Uterus (tissue), 3 donors: ENCODE measurements at regions not wholly inside any gene's neighbourhood (a gene's known extent, or its start where the extent isn't known, plus 50 kb on each side); places are given as distances from the start of the nearest gene placed in this dataset.
"Not testable (repeated sequence)": the region's sequence is repeated elsewhere in the genome, so short reads cannot be mapped to it uniquely, and the experiment has no call there.

Experiments
- DNase-seq, 2 donors: peaks; one replicate each; pipeline ENCODE4 v3.0.0-alpha.2; 2019 to 2020
- H3K27ac ChIP-seq, 2 donors: fragments of 200-600 bp; sonication (generic); 1 replicate in 1 of 2; 2 replicates in 1 of 2; pipeline ENCODE4 v1.5.1; 2016 to 2018
- H3K27me3 ChIP-seq, 2 donors: fragments of 200-600 bp; sonication (generic); one replicate each; pipeline ENCODE4 v1.5.1; 2018 to 2019; ENCODE audit warnings: control low read depth in 1 of 2
- H3K36me3 ChIP-seq, 2 donors: fragments of 200-600 bp; sonication (generic); one replicate each; pipeline ENCODE4 v1.5.1; 2019; ENCODE audit warnings: control low read depth in 1 of 2
- H3K4me1 ChIP-seq, 2 donors: fragments of 200-600 bp; sonication (generic); one replicate each; pipeline ENCODE4 v1.5.1; 2018 to 2019; ENCODE audit warnings: control low read depth in 1 of 2
- H3K4me3 ChIP-seq, 2 donors: fragments of 200-600 bp; sonication (generic); 1 replicate in 1 of 2; 2 replicates in 1 of 2; pipeline ENCODE4 v1.5.1; 2018 to 2019; ENCODE audit warnings: mild to moderate bottlenecking in 1 of 2
- H3K9me3 ChIP-seq, 2 donors: fragments of 200-600 bp; sonication (generic); one replicate each; pipeline ENCODE4 v1.5.1; 2019; ENCODE audit warnings: control low read depth in 1 of 2
- POLR2A ChIP-seq, 2 donors: fragments of 450-650 bp; IDR thresholded peaks; one replicate each; pipeline ENCODE4 v1.6.1; 2016; ENCODE audit warnings: antibody characterized with exemption in 2 of 2, mild to moderate bottlenecking in 1 of 2, moderate library complexity in 1 of 2
- intact Hi-C: fragments of 100-400 bp; cut with DNase I; formaldehyde crosslinking; loops from one replicate; pipeline ENCODE4 v1.15.1; 2023; ENCODE audit warnings: low total_unique reads
- TF ChIP-seq, protein P1 (sequence below), 4 experiments: fragments of 200-600 bp in 2 of 4; fragments of 450-650 bp in 2 of 4; sonication (generic) in 2 of 4; IDR thresholded peaks; one replicate each; pipeline ENCODE4 v1.5.1; 2016 to 2019; ENCODE audit warnings: antibody characterized with exemption in 4 of 4, mild to moderate bottlenecking in 2 of 4, moderate library complexity in 1 of 4
- donor health status: DM: yes; HTN: yes; CAD: no.

DNA sequence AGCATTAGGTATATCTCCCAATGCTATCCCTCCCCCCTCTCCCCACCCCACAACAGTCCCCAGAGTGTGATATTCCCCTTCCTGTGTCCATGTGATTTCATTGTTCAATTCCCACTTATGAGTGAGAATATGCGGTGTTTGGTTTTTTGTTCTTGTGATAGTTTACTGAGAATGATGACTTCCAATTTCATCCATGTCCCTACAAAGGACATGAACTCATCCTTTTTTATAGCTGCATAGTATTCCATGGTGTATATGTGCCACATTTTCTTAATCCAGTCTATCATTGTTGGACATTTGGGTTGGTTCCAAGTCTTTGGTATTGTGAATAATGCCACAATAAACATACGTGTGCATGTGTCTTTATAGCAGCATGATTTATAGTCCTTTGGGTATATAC lies 194.6 kb upstream of the WSB1 start:
- H3K9me3 ChIP-seq, H3K4me3 ChIP-seq, intact Hi-C loops, H3K36me3 ChIP-seq, DNase-seq, H3K27ac ChIP-seq, H3K4me1 ChIP-seq, H3K27me3 ChIP-seq: not testable (repeated sequence)

DNA sequence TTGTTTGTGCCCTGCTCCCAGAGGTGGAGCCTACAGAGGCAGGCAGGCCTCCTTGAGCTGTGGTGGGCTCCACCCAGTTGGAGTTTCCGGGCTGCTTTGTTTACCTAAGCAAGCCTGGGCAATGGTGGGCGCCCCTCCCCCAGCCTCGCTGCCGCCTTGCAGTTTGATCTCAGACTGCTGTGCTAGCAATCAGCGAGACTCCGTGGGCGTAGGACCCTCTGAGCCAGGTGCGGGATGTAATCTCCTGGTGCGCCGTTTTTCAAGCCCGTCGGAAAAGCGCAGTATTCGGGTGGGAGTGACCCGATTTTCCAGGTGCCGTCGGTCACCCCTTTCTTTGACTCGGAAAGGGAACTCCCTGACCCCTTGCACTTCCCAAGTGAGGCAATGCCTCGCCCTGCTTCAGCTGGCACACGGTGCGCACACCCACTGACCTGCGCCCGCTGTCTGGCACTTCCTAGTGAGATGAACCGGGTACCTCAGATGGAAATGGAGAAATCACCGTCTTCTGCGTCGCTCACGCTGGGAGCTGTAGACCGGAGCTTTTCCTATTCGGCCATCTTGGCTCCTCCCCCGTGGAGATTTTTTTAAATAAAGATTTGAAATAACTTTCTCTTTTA lies 189.2 kb upstream of the WSB1 start:
- H3K9me3 ChIP-seq, H3K36me3 ChIP-seq, H3K4me1 ChIP-seq, DNase-seq, H3K4me3 ChIP-seq, intact Hi-C loops, H3K27ac ChIP-seq, H3K27me3 ChIP-seq: not testable (repeated sequence)

DNA sequence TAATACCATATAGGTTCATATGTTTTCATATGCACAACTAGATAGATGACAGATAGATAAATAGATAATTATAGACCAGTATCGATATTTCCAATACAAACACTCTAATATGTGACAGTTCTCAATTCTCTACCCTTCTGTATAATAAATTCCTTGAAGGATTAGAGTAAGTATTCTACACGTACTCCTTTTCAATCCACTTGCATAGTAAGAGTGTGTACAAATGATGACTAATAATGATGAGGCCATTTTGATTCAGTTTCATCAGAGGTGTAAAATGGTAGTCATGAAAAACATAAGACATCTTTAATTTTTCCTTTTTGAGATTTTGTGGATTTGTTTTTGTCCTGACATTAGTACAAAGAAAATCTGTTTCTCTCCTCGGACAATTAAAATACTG lies 188.3 kb upstream of the WSB1 start:
- no peaks in the 10 kb centered on the region for H3K36me3 ChIP-seq
- no peaks in the 10 kb centered on the region for H3K9me3 ChIP-seq
- H3K4me3 ChIP-seq: no peak overlapping the region
- intact Hi-C loops: no loop called here
- H3K27me3 ChIP-seq: no peaks in the 10 kb centered on the region
- TF ChIP-seq, protein P1, sequence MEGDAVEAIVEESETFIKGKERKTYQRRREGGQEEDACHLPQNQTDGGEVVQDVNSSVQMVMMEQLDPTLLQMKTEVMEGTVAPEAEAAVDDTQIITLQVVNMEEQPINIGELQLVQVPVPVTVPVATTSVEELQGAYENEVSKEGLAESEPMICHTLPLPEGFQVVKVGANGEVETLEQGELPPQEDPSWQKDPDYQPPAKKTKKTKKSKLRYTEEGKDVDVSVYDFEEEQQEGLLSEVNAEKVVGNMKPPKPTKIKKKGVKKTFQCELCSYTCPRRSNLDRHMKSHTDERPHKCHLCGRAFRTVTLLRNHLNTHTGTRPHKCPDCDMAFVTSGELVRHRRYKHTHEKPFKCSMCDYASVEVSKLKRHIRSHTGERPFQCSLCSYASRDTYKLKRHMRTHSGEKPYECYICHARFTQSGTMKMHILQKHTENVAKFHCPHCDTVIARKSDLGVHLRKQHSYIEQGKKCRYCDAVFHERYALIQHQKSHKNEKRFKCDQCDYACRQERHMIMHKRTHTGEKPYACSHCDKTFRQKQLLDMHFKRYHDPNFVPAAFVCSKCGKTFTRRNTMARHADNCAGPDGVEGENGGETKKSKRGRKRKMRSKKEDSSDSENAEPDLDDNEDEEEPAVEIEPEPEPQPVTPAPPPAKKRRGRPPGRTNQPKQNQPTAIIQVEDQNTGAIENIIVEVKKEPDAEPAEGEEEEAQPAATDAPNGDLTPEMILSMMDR (IDR thresholded peaks at IDR 0.05): no peak
- no peak for TF ChIP-seq POLR2A (IDR thresholded peaks at IDR 0.05)
- H3K27ac ChIP-seq: no peak overlapping the region
- no peaks in the 10 kb centered on the region for H3K4me1 ChIP-seq
- DNase-seq: no peak

DNA sequence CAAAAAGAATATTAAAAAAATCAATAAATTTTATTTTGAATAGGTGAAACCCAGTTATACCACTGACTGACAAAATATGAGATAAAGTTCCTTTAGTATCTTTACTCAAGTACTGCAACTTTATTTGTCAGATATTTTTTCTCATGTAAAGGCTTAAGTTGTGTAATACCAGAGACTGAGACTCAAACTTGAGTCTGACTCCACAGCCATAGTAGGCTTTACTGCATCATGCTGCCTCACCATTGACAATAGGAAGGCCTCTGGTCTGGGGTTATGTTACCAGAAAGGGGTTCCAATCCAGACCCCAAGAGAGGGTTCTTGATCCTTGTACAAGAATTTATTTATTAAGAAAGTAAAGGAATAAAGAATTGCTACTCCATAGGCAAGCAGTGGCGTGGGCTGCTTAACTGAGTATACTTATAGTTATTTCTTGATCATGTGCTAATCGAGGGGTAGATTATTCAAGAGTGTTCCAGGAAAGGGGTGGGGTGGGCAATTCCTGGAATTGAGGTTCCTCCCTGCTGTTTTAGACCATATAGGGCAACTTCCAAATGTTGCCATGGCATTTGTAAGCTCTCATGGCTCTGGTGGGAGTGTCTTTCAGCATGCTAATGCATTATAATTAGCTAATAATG lies 187.4 kb upstream of the WSB1 start:
- DNase-seq: no peak
- Histone ChIP-seq H3K27me3 (no peaks in the 10 kb centered on the region), H3K36me3 (no peaks in the 10 kb centered on the region), H3K27ac (no peak overlapping the region), H3K9me3 (no peaks in the 10 kb centered on the region), H3K4me3 (no peak overlapping the region), H3K4me1 (no peaks in the 10 kb centered on the region)
- TF ChIP-seq POLR2A (IDR thresholded peaks at IDR 0.05): no peak
- TF ChIP-seq, protein P1 (IDR thresholded peaks at IDR 0.05): no peak
- intact Hi-C loops: no loop called here

- Histone ChIP-seq H3K9me3 (no peaks in the 10 kb centered on the region), H3K27me3 (no peaks in the 10 kb centered on the region), H3K4me3 (no peak overlapping the region), H3K4me1 (no peaks in the 10 kb centered on the region), H3K36me3 (no peaks in the 10 kb centered on the region), H3K27ac (no peak overlapping the region)
- TF ChIP-seq, protein P1 (IDR thresholded peaks at IDR 0.05): no peak
- TF ChIP-seq POLR2A (IDR thresholded peaks at IDR 0.05): no peak
- no peak for DNase-seq
- intact Hi-C loops: no loop called here
Measured at GRCh38 chr17:27106982-27107360, 186.9 kb upstream of the WSB1 start.

DNA sequence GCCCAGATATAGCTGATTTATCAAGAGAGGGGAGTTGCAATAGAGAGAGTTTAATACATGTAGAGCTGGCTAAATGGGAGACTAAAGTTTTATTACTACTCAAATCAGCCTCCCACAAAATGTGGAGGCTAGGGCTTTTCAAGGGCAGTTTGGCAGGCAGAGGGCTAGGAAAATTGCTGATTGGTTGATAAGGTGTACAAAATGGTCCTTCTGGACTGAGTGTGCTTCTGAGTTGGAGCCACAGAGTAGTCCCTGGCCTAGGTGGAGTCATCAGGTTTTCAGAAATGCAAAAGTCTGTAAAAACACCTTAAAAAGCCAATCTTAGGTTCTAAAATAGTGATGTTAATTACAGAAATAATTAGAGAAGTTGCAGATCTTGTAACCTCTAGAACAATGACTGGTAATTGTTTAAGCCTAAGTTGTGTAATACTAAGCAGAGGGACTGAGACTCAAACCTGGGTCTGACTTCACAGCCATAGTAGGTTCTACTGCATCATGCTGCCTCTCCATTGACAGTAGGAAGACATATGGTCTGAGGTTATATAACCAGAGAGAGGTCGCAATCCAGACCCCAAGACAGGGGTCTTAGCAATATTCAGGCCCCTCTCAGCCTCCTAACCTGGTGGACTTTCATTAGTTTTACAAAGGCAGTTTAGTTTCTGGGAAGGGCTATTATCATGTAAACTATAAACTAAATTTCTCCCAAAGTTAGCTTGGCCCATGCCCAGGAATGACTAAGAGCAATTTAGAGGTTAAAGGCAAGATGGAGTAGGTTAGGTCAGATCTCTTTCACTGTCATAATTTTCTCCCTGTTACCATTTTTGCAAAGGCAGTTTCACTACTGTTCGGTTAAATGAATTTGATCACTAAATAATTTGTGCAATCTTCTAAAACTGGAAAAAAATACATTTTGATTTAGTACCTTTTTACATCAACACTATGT lies 186.3 kb upstream of the WSB1 start:
- H3K9me3 ChIP-seq, H3K4me1 ChIP-seq, H3K27me3 ChIP-seq, intact Hi-C loops, H3K27ac ChIP-seq, H3K4me3 ChIP-seq, DNase-seq, H3K36me3 ChIP-seq: not testable (repeated sequence)
